Muscle layer of colon (tissue), 2 donors: ENCODE measurements at regions not wholly inside any gene's neighbourhood (a gene's known extent, or its start where the extent isn't known, plus 50 kb on each side); places are given as distances from the start of the nearest gene placed in this dataset.

Source experiments
- H3K27ac ChIP-seq: one replicate; pipeline ENCODE4 v1.7.0; 2013; ENCODE audit warnings: low read depth, mild to moderate bottlenecking, low read length, moderate library complexity
- H3K27me3 ChIP-seq, 2 donors: one replicate each; pipeline ENCODE4 v1.7.0; 2013; ENCODE audit warnings: low read length in 2 of 2, mild to moderate bottlenecking in 2 of 2; ENCODE audit not compliant: insufficient read depth in 2 of 2, control insufficient read depth in 1 of 2
- H3K36me3 ChIP-seq: one replicate; pipeline ENCODE4 v1.7.0; 2013; ENCODE audit warnings: mild to moderate bottlenecking, low read length; ENCODE audit not compliant: insufficient read depth
- H3K4me1 ChIP-seq: one replicate; pipeline ENCODE4 v1.7.0; 2013; ENCODE audit warnings: mild to moderate bottlenecking, low read length; ENCODE audit not compliant: insufficient read depth
- H3K4me3 ChIP-seq, 2 donors: one replicate each; pipeline ENCODE4 v1.7.0; 2013; ENCODE audit warnings: low read length in 2 of 2, low read depth in 1 of 2, mild to moderate bottlenecking in 1 of 2, moderate library complexity in 1 of 2
- H3K9ac ChIP-seq: one replicate; pipeline ENCODE4 v1.7.0; 2013; ENCODE audit warnings: low read length
- H3K9me3 ChIP-seq: one replicate; pipeline ENCODE4 v1.7.0; 2013; ENCODE audit warnings: mild to moderate bottlenecking, low read length
- donor health status: abdominal sarcoma.
- donor health status: Adenocarcinoma of cecum.

- Histone ChIP-seq H3K4me1 (no peaks in the 10 kb centered on the region), H3K36me3 (no peaks in the 10 kb centered on the region), H3K9ac (no peak overlapping the region), H3K4me3 (no peak overlapping the region), H3K27ac (no peak overlapping the region), H3K9me3 (no peaks in the 10 kb centered on the region), H3K27me3 (no peaks in the 10 kb centered on the region)
These were observed 726.7 kb downstream of the METTL15 start for GRCh38 chr11:28834877-28835276.

GRCh38 chr11:28833670-28834069 lies 725.5 kb downstream of the METTL15 start:
- no peak overlapping the region for H3K27ac ChIP-seq
- no peaks in the 10 kb centered on the region for H3K9me3 ChIP-seq
- H3K4me3 ChIP-seq = no peak overlapping the region
- no peaks in the 10 kb centered on the region for H3K4me1 ChIP-seq
- H3K9ac ChIP-seq = no peak overlapping the region
- no peaks in the 10 kb centered on the region for H3K36me3 ChIP-seq
- no peaks in the 10 kb centered on the region for H3K27me3 ChIP-seq

GRCh38 chr11:28833169-28833568 lies 725.0 kb downstream of the METTL15 start:
- no peaks in the 10 kb centered on the region for H3K36me3 ChIP-seq
- H3K4me1 ChIP-seq = no peaks in the 10 kb centered on the region
- no peaks in the 10 kb centered on the region for H3K27me3 ChIP-seq
- H3K9ac ChIP-seq = no peak overlapping the region
- no peak overlapping the region for H3K27ac ChIP-seq
- H3K9me3 ChIP-seq = no peaks in the 10 kb centered on the region
- H3K4me3 ChIP-seq = no peak overlapping the region

- Histone ChIP-seq H3K27ac (no peak overlapping the region), H3K27me3 (no peaks in the 10 kb centered on the region), H3K9ac (no peak overlapping the region), H3K4me1 (no peaks in the 10 kb centered on the region), H3K4me3 (no peak overlapping the region), H3K36me3 (no peaks in the 10 kb centered on the region), H3K9me3 (no peaks in the 10 kb centered on the region)
These were observed 718.6 kb downstream of the METTL15 start for GRCh38 chr11:28826807-28827206.

GRCh38 chr11:28822576-28822975 lies 714.4 kb downstream of the METTL15 start:
- H3K27ac ChIP-seq = no peak overlapping the region
- no peaks in the 10 kb centered on the region for H3K9me3 ChIP-seq
- no peak overlapping the region for H3K9ac ChIP-seq
- no peak overlapping the region for H3K4me3 ChIP-seq
- H3K36me3 ChIP-seq = no peaks in the 10 kb centered on the region
- no peaks in the 10 kb centered on the region for H3K27me3 ChIP-seq
- no peaks in the 10 kb centered on the region for H3K4me1 ChIP-seq

- no peak overlapping the region for H3K9ac ChIP-seq
- H3K4me3 ChIP-seq = no peak overlapping the region
- H3K36me3 ChIP-seq = no peaks in the 10 kb centered on the region
- H3K27ac ChIP-seq = no peak overlapping the region
- no peaks in the 10 kb centered on the region for H3K9me3 ChIP-seq
- no peaks in the 10 kb centered on the region for H3K4me1 ChIP-seq
- no peaks in the 10 kb centered on the region for H3K27me3 ChIP-seq
These were observed 712.3 kb downstream of the METTL15 start for GRCh38 chr11:28820296-28820989.

GRCh38 chr11:28819741-28820140 lies 711.6 kb downstream of the METTL15 start:
- no peak overlapping the region for H3K27ac ChIP-seq
- no peaks in the 10 kb centered on the region for H3K9me3 ChIP-seq
- no peak overlapping the region for H3K4me3 ChIP-seq
- no peak overlapping the region for H3K9ac ChIP-seq
- no peaks in the 10 kb centered on the region for H3K27me3 ChIP-seq
- no peaks in the 10 kb centered on the region for H3K4me1 ChIP-seq
- H3K36me3 ChIP-seq = no peaks in the 10 kb centered on the region

- Histone ChIP-seq H3K36me3 (no peaks in the 10 kb centered on the region), H3K27me3 (no peaks in the 10 kb centered on the region), H3K4me1 (no peaks in the 10 kb centered on the region), H3K4me3 (no peak overlapping the region), H3K9ac (no peak overlapping the region), H3K27ac (no peak overlapping the region), H3K9me3 (no peaks in the 10 kb centered on the region)
These were observed 706.9 kb downstream of the METTL15 start for GRCh38 chr11:28815110-28815509.

- Histone ChIP-seq H3K4me3 (no peak overlapping the region), H3K27ac (no peak overlapping the region), H3K36me3 (no peaks in the 10 kb centered on the region), H3K9me3 (no peaks in the 10 kb centered on the region), H3K27me3 (no peaks in the 10 kb centered on the region), H3K9ac (no peak overlapping the region), H3K4me1 (no peaks in the 10 kb centered on the region)
These were observed 700.6 kb downstream of the METTL15 start for GRCh38 chr11:28808771-28809170.

- Histone ChIP-seq H3K4me3 (no peak overlapping the region), H3K9ac (no peak overlapping the region), H3K27ac (no peak overlapping the region), H3K4me1 (no peaks in the 10 kb centered on the region), H3K36me3 (no peaks in the 10 kb centered on the region), H3K27me3 (no peaks in the 10 kb centered on the region), H3K9me3 (no peaks in the 10 kb centered on the region)
These were observed 691.1 kb downstream of the METTL15 start for GRCh38 chr11:28799316-28799715.

GRCh38 chr11:28798286-28798685 lies 690.1 kb downstream of the METTL15 start:
- no peak overlapping the region for H3K9ac ChIP-seq
- no peak overlapping the region for H3K27ac ChIP-seq
- H3K9me3 ChIP-seq = no peaks in the 10 kb centered on the region
- no peak overlapping the region for H3K4me3 ChIP-seq
- no peaks in the 10 kb centered on the region for H3K27me3 ChIP-seq
- no peaks in the 10 kb centered on the region for H3K36me3 ChIP-seq
- H3K4me1 ChIP-seq = no peaks in the 10 kb centered on the region

- Histone ChIP-seq H3K9ac (no peak overlapping the region), H3K4me1 (no peaks in the 10 kb centered on the region), H3K9me3 (no peaks in the 10 kb centered on the region), H3K36me3 (no peaks in the 10 kb centered on the region), H3K27ac (no peak overlapping the region), H3K27me3 (no peaks in the 10 kb centered on the region), H3K4me3 (no peak overlapping the region)
These were observed 689.3 kb downstream of the METTL15 start for GRCh38 chr11:28797536-28797935.
